HCT116 (cell line): ENCODE measurements at regions not wholly inside any gene's neighbourhood (a gene's known extent, or its start where the extent isn't known, plus 50 kb on each side); places are given as distances from the start of the nearest gene placed in this dataset.

Source experiments
- ATAC-seq: fragments of 200-7000 bp; cut with Tn5 transposase; 2 replicates; pipeline ENCODE4 v1.9.1; 2020; ENCODE audit warnings: mild to moderate bottlenecking, moderate library complexity
- BruUV-seq: library from RNA; stranded (reverse); fragments of 400-500 nt; replicated peaks from 2 replicates; lab custom pipeline; 2021; lab: Mats Ljungman, UMichigan
- CTCF ChIA-PET: fragments of 300-600 bp; sonication (Branson Sonifier 250); formaldehyde crosslinking; loops from one replicate; lab custom pipeline; 2021; ENCODE audit warnings: antibody characterized with exemption; lab: Charles Lee
- POLR2A ChIA-PET: fragments of 300-600, 350-600 bp; sonication (Branson Sonifier 250); formaldehyde crosslinking; loops from one replicate; lab custom pipeline; 2021; ENCODE audit warnings: antibody characterized with exemption; lab: Charles Lee
- RAD21 ChIA-PET, 2 experiments: fragments of 300-600 bp; sonication (Branson Sonifier 250); formaldehyde crosslinking; loops; one replicate each; lab custom pipeline; 2023; ENCODE audit warnings: low total read pairs in 2 of 2; ENCODE audit not compliant: uncharacterized antibody in 2 of 2, unreplicated experiment in 2 of 2, low non-redundant PET in 1 of 2; lab: Charles Lee
- DNase-seq: peaks from one replicate; pipeline ENCODE4 v3.0.0-alpha.2; 2010; ENCODE audit warnings: low read depth, low spot score
- H2AFZ ChIP-seq: fragments of 200-600 bp; shearing (Covaris generic), sonication (generic); 2 replicates; pipeline ENCODE4 v1.6.1; 2017; ENCODE audit warnings: low read depth, mixed run types, mixed read lengths, antibody characterized with exemption, low read length; ENCODE audit not compliant: poor library complexity, severe bottlenecking
- H3K27ac ChIP-seq: 2 replicates; pipeline ENCODE4 v1.5.1; 2012; ENCODE audit warnings: low read depth, low read length
- H3K27me3 ChIP-seq: fragments of 200-600 bp; sonication (generic); 2 replicates; pipeline ENCODE4 v1.6.1; 2016; ENCODE audit warnings: mixed run types, low read length, mixed read lengths; ENCODE audit not compliant: insufficient read depth
- H3K36me3 ChIP-seq, 2 experiments: fragments of 200-500 bp in 1 of 2; fragments of 200-600 bp in 1 of 2; sonication (Bioruptor generic) in 1 of 2; sonication (generic) in 1 of 2; 2 replicates each; pipeline versions ENCODE4 v1.5.1 to v1.6.1; 2014 to 2016; ENCODE audit warnings: low read length in 2 of 2, inconsistent platforms in 1 of 2, mixed read lengths in 1 of 2, mixed run types in 1 of 2; ENCODE audit not compliant: insufficient read depth in 2 of 2, control insufficient read depth in 1 of 2
- H3K4me1 ChIP-seq, 2 experiments: fragments of 200-600 bp in 1 of 2; sonication (generic) in 1 of 2; 2 replicates each; pipeline versions ENCODE4 v1.5.1 to v1.6.1; 2012 to 2017; ENCODE audit warnings: low read length in 2 of 2, inconsistent platforms in 1 of 2, mild to moderate bottlenecking in 1 of 2, mixed read lengths in 1 of 2, mixed run types in 1 of 2, moderate library complexity in 1 of 2; ENCODE audit not compliant: insufficient read depth in 2 of 2, control insufficient read depth in 1 of 2
- H3K4me2 ChIP-seq: fragments of 200-600 bp; sonication (generic); 2 replicates; pipeline ENCODE4 v1.6.1; 2017; ENCODE audit warnings: mixed run types, low read length, mixed read lengths
- H3K4me3 ChIP-seq, 2 experiments: fragments of 200-600 bp in 1 of 2; sonication (generic) in 1 of 2; replicated peaks in 1 of 2; 2 replicates each; pipeline ENCODE4 v1.5.1; 2011 to 2016; ENCODE audit warnings: low read length in 2 of 2, control low read depth in 1 of 2, low read depth in 1 of 2, mild to moderate bottlenecking in 1 of 2, mixed read lengths in 1 of 2, mixed run types in 1 of 2
- H3K79me2 ChIP-seq: fragments of 200-600 bp; sonication (generic); 2 replicates; pipeline ENCODE4 v1.6.1; 2017; ENCODE audit warnings: mild to moderate bottlenecking, mixed run types, low read length, moderate library complexity, mixed read lengths; ENCODE audit not compliant: insufficient read depth
- H3K9ac ChIP-seq: fragments of 200-600 bp; sonication (generic); 2 replicates; pipeline ENCODE4 v1.6.1; 2016; ENCODE audit warnings: low read length, mixed read lengths
- H3K9me2 ChIP-seq: fragments of 200-600 bp; sonication (generic), shearing (Covaris generic); 2 replicates; pipeline ENCODE4 v1.6.1; 2017; ENCODE audit warnings: mixed run types, mild to moderate bottlenecking, moderate library complexity; ENCODE audit not compliant: insufficient read depth
- H3K9me3 ChIP-seq, 2 experiments: fragments of 200-500 bp in 1 of 2; fragments of 200-600 bp in 1 of 2; sonication (Bioruptor generic) in 1 of 2; sonication (generic) in 1 of 2; 2 replicates each; pipeline ENCODE4 v1.6.1; 2014 to 2017; ENCODE audit warnings: low read length in 2 of 2, mixed read lengths in 2 of 2, inconsistent platforms in 1 of 2, low read depth in 1 of 2, mild to moderate bottlenecking in 1 of 2, mixed run types in 1 of 2, moderate library complexity in 1 of 2; ENCODE audit not compliant: control insufficient read depth in 1 of 2, insufficient read depth in 1 of 2
- H4K20me1 ChIP-seq: fragments of 200-600 bp; sonication (generic), shearing (Covaris generic); 2 replicates; pipeline ENCODE4 v1.6.1; 2017; ENCODE audit warnings: mixed run types, mild to moderate bottlenecking, moderate library complexity; ENCODE audit not compliant: insufficient read depth
- CEBPB ChIP-seq: IDR thresholded peaks from 2 replicates; pipeline ENCODE4 v1.6.1; 2012; ENCODE audit warnings: low read depth
- EZH2 ChIP-seq: fragments of 200-600 bp; sonication (generic); IDR thresholded peaks from 2 replicates; pipeline ENCODE4 v1.6.1; 2017; ENCODE audit warnings: antibody characterized with exemption, mixed run types
- FOSL1 ChIP-seq: IDR thresholded peaks from 2 replicates; pipeline ENCODE4 v1.6.1; 2012; ENCODE audit warnings: low read depth
- JUND ChIP-seq: IDR thresholded peaks from 2 replicates; pipeline ENCODE4 v1.6.1; 2012
- POLR2AphosphoS5 ChIP-seq: IDR thresholded peaks from 2 replicates; pipeline ENCODE4 v1.6.1; 2011; ENCODE audit warnings: mild to moderate bottlenecking, low read depth, low read length, moderate library complexity
- RAD21 ChIP-seq: IDR thresholded peaks from 2 replicates; pipeline ENCODE4 v1.6.1; 2012; ENCODE audit warnings: low read depth, mild to moderate bottlenecking
- SIN3A ChIP-seq: IDR thresholded peaks from 2 replicates; pipeline ENCODE4 v1.6.1; 2012; ENCODE audit warnings: low read depth
- SRF ChIP-seq: IDR thresholded peaks from 2 replicates; pipeline ENCODE4 v1.6.1; 2012; ENCODE audit warnings: low read depth
- YY1 ChIP-seq: IDR thresholded peaks from 2 replicates; pipeline ENCODE4 v1.6.1; 2011; ENCODE audit warnings: low read length, low read depth, moderate library complexity, mild to moderate bottlenecking; ENCODE audit not compliant: insufficient replicate concordance; ENCODE audit errors: extremely low read depth
- ZFX ChIP-seq: fragments of 450-650 bp; IDR thresholded peaks from 2 replicates; pipeline ENCODE4 v1.6.1; 2017
- ZNF274 ChIP-seq: fragments of 200-500 bp; sonication (Bioruptor generic); IDR thresholded peaks from 2 replicates; pipeline ENCODE4 v1.6.1; 2014; ENCODE audit warnings: mild to moderate bottlenecking, low read depth, low read length, inconsistent platforms
- intact Hi-C: fragments of 100-400 bp; cut with micrococcal nuclease; formaldehyde crosslinking; loops from 2 replicates; pipeline ENCODE4 v1.10.0; 2022
- TF ChIP-seq, protein P1 (sequence below): IDR thresholded peaks from 2 replicates; pipeline ENCODE4 v1.6.1; 2012
- TF ChIP-seq, protein P2 (sequence below): IDR thresholded peaks from 2 replicates; pipeline ENCODE4 v1.6.1; 2011; ENCODE audit warnings: mild to moderate bottlenecking, low read length, moderate library complexity; ENCODE audit not compliant: insufficient replicate concordance; ENCODE audit errors: extremely low read depth
- TF ChIP-seq, protein P3 (sequence below), 3 experiments: fragments of 200-600 bp in 1 of 3; sonication (generic) in 1 of 3; IDR thresholded peaks in 2 of 3; conservative IDR thresholded peaks in 1 of 3; 2 replicates each; pipeline ENCODE4 v1.5.1; 2012 to 2017; ENCODE audit warnings: low read depth in 2 of 3, low read length in 2 of 3, antibody characterized with exemption in 1 of 3, borderline replicate concordance in 1 of 3, control low read depth in 1 of 3, mild to moderate bottlenecking in 1 of 3, mixed read lengths in 1 of 3, mixed run types in 1 of 3, moderate library complexity in 1 of 3; ENCODE audit not compliant: insufficient read depth in 1 of 3
- TF ChIP-seq, protein P4 (sequence below): IDR thresholded peaks from 2 replicates; pipeline ENCODE4 v1.6.1; 2012

DNA sequence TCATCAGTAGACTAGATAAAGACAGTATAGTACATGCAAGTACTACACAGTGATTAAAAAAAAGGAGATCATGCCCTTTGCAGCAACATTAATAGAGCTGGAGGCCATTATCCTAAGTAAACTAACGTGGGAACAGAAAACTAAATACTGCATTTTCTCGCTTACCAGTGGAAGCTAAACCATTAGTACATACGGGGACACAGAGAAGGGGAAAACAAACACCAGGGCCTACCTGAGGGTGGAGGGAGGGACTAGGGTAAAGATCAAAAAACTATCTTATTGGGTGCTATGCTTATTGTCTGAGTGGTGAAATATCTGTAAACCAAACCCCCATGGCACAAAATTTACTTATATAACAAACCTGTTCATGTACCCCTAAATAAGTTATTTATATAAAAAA lies 836.9 kb downstream of the SH3BGRL start:
- intact Hi-C loops, result no loop called here
- RAD21 ChIA-PET, result no interaction called here
- H3K4me3 ChIP-seq, result no peak overlapping the region
- H3K27ac ChIP-seq, result no peak overlapping the region
- H3K36me3 ChIP-seq, result no peaks in the 10 kb centered on the region
- H3K9me3 ChIP-seq, result no peaks in the 10 kb centered on the region
- no peaks in the 10 kb centered on the region for H3K9me2 ChIP-seq
- no peaks in the 10 kb centered on the region for H3K4me1 ChIP-seq
- POLR2A ChIA-PET, result no interaction called here
- no peak for DNase-seq
- no peak overlapping the region for H2AFZ ChIP-seq
- H3K4me2 ChIP-seq, result no peak overlapping the region
- CTCF ChIA-PET, result no interaction called here
- BruUV-seq, result no TSS peak
- TF ChIP-seq ZFX, result no peak
- no peak for TF ChIP-seq EZH2
- no peak for TF ChIP-seq JUND
- TF ChIP-seq, protein P1, sequence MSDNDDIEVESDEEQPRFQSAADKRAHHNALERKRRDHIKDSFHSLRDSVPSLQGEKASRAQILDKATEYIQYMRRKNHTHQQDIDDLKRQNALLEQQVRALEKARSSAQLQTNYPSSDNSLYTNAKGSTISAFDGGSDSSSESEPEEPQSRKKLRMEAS, result no peak
- TF ChIP-seq, protein P2, sequence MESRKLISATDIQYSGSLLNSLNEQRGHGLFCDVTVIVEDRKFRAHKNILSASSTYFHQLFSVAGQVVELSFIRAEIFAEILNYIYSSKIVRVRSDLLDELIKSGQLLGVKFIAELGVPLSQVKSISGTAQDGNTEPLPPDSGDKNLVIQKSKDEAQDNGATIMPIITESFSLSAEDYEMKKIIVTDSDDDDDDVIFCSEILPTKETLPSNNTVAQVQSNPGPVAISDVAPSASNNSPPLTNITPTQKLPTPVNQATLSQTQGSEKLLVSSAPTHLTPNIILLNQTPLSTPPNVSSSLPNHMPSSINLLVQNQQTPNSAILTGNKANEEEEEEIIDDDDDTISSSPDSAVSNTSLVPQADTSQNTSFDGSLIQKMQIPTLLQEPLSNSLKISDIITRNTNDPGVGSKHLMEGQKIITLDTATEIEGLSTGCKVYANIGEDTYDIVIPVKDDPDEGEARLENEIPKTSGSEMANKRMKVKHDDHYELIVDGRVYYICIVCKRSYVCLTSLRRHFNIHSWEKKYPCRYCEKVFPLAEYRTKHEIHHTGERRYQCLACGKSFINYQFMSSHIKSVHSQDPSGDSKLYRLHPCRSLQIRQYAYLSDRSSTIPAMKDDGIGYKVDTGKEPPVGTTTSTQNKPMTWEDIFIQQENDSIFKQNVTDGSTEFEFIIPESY, result no peak
- TF ChIP-seq ZNF274, result no peak
- TF ChIP-seq FOSL1, result no peak
- TF ChIP-seq YY1, result no peak
- no peak for TF ChIP-seq SRF
- no peak for TF ChIP-seq RAD21
- TF ChIP-seq POLR2AphosphoS5, result no peak
- no peak for TF ChIP-seq CEBPB
- TF ChIP-seq SIN3A, result no peak
- TF ChIP-seq, protein P3, sequence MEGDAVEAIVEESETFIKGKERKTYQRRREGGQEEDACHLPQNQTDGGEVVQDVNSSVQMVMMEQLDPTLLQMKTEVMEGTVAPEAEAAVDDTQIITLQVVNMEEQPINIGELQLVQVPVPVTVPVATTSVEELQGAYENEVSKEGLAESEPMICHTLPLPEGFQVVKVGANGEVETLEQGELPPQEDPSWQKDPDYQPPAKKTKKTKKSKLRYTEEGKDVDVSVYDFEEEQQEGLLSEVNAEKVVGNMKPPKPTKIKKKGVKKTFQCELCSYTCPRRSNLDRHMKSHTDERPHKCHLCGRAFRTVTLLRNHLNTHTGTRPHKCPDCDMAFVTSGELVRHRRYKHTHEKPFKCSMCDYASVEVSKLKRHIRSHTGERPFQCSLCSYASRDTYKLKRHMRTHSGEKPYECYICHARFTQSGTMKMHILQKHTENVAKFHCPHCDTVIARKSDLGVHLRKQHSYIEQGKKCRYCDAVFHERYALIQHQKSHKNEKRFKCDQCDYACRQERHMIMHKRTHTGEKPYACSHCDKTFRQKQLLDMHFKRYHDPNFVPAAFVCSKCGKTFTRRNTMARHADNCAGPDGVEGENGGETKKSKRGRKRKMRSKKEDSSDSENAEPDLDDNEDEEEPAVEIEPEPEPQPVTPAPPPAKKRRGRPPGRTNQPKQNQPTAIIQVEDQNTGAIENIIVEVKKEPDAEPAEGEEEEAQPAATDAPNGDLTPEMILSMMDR (IDR thresholded peaks at IDR 0.05 in 2 of 3, conservative IDR thresholded peaks at IDR 0.05 in 1 of 3; ENCODE audit: borderline replicate concordance in 1 of 3, insufficient read depth in 1 of 3, low read depth in 2 of 3, low read length in 2 of 3), result no peak
- TF ChIP-seq, protein P4, sequence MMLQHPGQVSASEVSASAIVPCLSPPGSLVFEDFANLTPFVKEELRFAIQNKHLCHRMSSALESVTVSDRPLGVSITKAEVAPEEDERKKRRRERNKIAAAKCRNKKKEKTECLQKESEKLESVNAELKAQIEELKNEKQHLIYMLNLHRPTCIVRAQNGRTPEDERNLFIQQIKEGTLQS, result no peak
- TF ChIP-seq, all 23 proteins: peak for 0
- Histone ChIP-seq H4K20me1 (no peaks in the 10 kb centered on the region), H3K79me2 (no peaks in the 10 kb centered on the region), H3K9ac (no peak overlapping the region), H3K27me3 (no peaks in the 10 kb centered on the region)
- ATAC-seq, result no peak
